Activated naive CD8-positive, alpha-beta T cell treated with anti-CD3 and anti-CD28 coated beads for 36 hours (primary cell): ENCODE measurements at regions not wholly inside any gene's neighbourhood (a gene's known extent, or its start where the extent isn't known, plus 50 kb on each side); places are given as distances from the start of the nearest gene placed in this dataset.
"Not testable (repeated sequence)": the region's sequence is repeated elsewhere in the genome, so short reads cannot be mapped to it uniquely, and the experiment has no call there.

ENCODE experiments used
- DNase-seq: peaks from one replicate; pipeline ENCODE4 v3.0.0; 2021
- H3K27ac Mint-ChIP-seq: one replicate; pipeline ENCODE4 v1.8.0; 2022; ENCODE audit warnings: mild to moderate bottlenecking, moderate library complexity, mixed read lengths
- H3K27me3 Mint-ChIP-seq: one replicate; pipeline ENCODE4 v1.8.0; 2022; ENCODE audit warnings: mild to moderate bottlenecking, mixed read lengths
- H3K36me3 Mint-ChIP-seq: one replicate; pipeline ENCODE4 v1.8.0; 2021; ENCODE audit warnings: mild to moderate bottlenecking, mixed read lengths
- H3K4me1 Mint-ChIP-seq: one replicate; pipeline ENCODE4 v1.8.0; 2021; ENCODE audit warnings: mixed read lengths
- H3K4me3 Mint-ChIP-seq: one replicate; pipeline ENCODE4 v1.8.0; 2022; ENCODE audit warnings: mild to moderate bottlenecking, moderate library complexity, mixed read lengths
- H3K9me3 Mint-ChIP-seq: one replicate; pipeline ENCODE4 v1.8.0; 2022; ENCODE audit warnings: mixed read lengths

- no peak overlapping the region for H3K4me3 Mint-ChIP-seq
- no peak for DNase-seq
- H3K27me3 Mint-ChIP-seq: no peaks in the 10 kb centered on the region
- H3K9me3 Mint-ChIP-seq: no peaks in the 10 kb centered on the region
- no peaks in the 10 kb centered on the region for H3K36me3 Mint-ChIP-seq
- no peak overlapping the region for H3K27ac Mint-ChIP-seq
- no peaks in the 10 kb centered on the region for H3K4me1 Mint-ChIP-seq
Observed at GRCh38 chr11:42974510-42975179, 337.2 kb upstream of the API5 start.

- H3K27ac Mint-ChIP-seq: no peak overlapping the region
- no peaks in the 10 kb centered on the region for H3K27me3 Mint-ChIP-seq
- H3K36me3 Mint-ChIP-seq: no peaks in the 10 kb centered on the region
- H3K4me3 Mint-ChIP-seq: no peak overlapping the region
- H3K9me3 Mint-ChIP-seq: no peaks in the 10 kb centered on the region
- DNase-seq: no peak
- H3K4me1 Mint-ChIP-seq: no peaks in the 10 kb centered on the region
Observed at GRCh38 chr11:42975180-42975529, 336.6 kb upstream of the API5 start.

- no peaks in the 10 kb centered on the region for H3K36me3 Mint-ChIP-seq
- DNase-seq: no peak
- H3K9me3 Mint-ChIP-seq: no peaks in the 10 kb centered on the region
- H3K27ac Mint-ChIP-seq: no peak overlapping the region
- no peaks in the 10 kb centered on the region for H3K4me1 Mint-ChIP-seq
- no peak overlapping the region for H3K4me3 Mint-ChIP-seq
- no peaks in the 10 kb centered on the region for H3K27me3 Mint-ChIP-seq
Observed at GRCh38 chr11:42976636-42977217, 335.1 kb upstream of the API5 start.

GRCh38 chr11:42992594-42992993 is 319.2 kb upstream of the API5 start:
- Mint-ChIP-seq H3K4me1 (no peaks in the 10 kb centered on the region), H3K9me3 (peaks cover 3% of the 10 kb centered on the region), H3K27ac (no peak overlapping the region), H3K27me3 (no peaks in the 10 kb centered on the region), H3K4me3 (no peak overlapping the region), H3K36me3 (no peaks in the 10 kb centered on the region)
- DNase-seq: no peak

GRCh38 chr11:42996421-42997307 is 315.1 kb upstream of the API5 start:
- Mint-ChIP-seq H3K27me3 (no peaks in the 10 kb centered on the region), H3K27ac (no peak overlapping the region), H3K4me3 (no peak overlapping the region), H3K9me3 (peaks cover 3% of the 10 kb centered on the region), H3K36me3 (no peaks in the 10 kb centered on the region), H3K4me1 (no peaks in the 10 kb centered on the region)
- DNase-seq: no peak

GRCh38 chr11:43004879-43005278 is 306.9 kb upstream of the API5 start:
- DNase-seq, H3K4me3 Mint-ChIP-seq, H3K27me3 Mint-ChIP-seq, H3K27ac Mint-ChIP-seq, H3K36me3 Mint-ChIP-seq, H3K4me1 Mint-ChIP-seq: not testable (repeated sequence)
- H3K9me3 Mint-ChIP-seq: peaks cover 21% of the 10 kb centered on the region

GRCh38 chr11:43010042-43010441 is 301.8 kb upstream of the API5 start:
- H3K36me3 Mint-ChIP-seq: no peaks in the 10 kb centered on the region
- H3K4me1 Mint-ChIP-seq: no peaks in the 10 kb centered on the region
- DNase-seq: no peak
- no peak overlapping the region for H3K27ac Mint-ChIP-seq
- H3K27me3 Mint-ChIP-seq: no peaks in the 10 kb centered on the region
- no peak overlapping the region for H3K4me3 Mint-ChIP-seq
- peaks cover 18% of the 10 kb centered on the region for H3K9me3 Mint-ChIP-seq

- Mint-ChIP-seq H3K27me3 (no peaks in the 10 kb centered on the region), H3K27ac (no peak overlapping the region), H3K4me1 (no peaks in the 10 kb centered on the region), H3K4me3 (no peak overlapping the region), H3K36me3 (no peaks in the 10 kb centered on the region), H3K9me3 (peaks cover 14% of the 10 kb centered on the region)
- no peak for DNase-seq
Observed at GRCh38 chr11:43012606-43013005, 299.2 kb upstream of the API5 start.

GRCh38 chr11:43021466-43021865 is 290.3 kb upstream of the API5 start:
- Mint-ChIP-seq H3K9me3 (no peaks in the 10 kb centered on the region), H3K4me1 (no peaks in the 10 kb centered on the region), H3K36me3 (no peaks in the 10 kb centered on the region), H3K27ac (no peak overlapping the region), H3K27me3 (no peaks in the 10 kb centered on the region), H3K4me3 (no peak overlapping the region)
- no peak for DNase-seq

GRCh38 chr11:43034341-43034740 is 277.5 kb upstream of the API5 start:
- Mint-ChIP-seq H3K4me1 (no peaks in the 10 kb centered on the region), H3K9me3 (no peaks in the 10 kb centered on the region), H3K36me3 (no peaks in the 10 kb centered on the region), H3K4me3 (no peak overlapping the region), H3K27ac (no peak overlapping the region), H3K27me3 (no peaks in the 10 kb centered on the region)
- DNase-seq: no peak

- H3K27me3 Mint-ChIP-seq: no peaks in the 10 kb centered on the region
- H3K27ac Mint-ChIP-seq: no peak overlapping the region
- H3K36me3 Mint-ChIP-seq: no peaks in the 10 kb centered on the region
- H3K9me3 Mint-ChIP-seq: no peaks in the 10 kb centered on the region
- H3K4me3 Mint-ChIP-seq: no peak overlapping the region
- H3K4me1 Mint-ChIP-seq: no peaks in the 10 kb centered on the region
- DNase-seq: no peak
Observed at GRCh38 chr11:43035086-43035485, 276.7 kb upstream of the API5 start.

- Mint-ChIP-seq H3K27me3 (no peaks in the 10 kb centered on the region), H3K36me3 (no peaks in the 10 kb centered on the region), H3K4me3 (no peak overlapping the region), H3K27ac (no peak overlapping the region), H3K4me1 (no peaks in the 10 kb centered on the region), H3K9me3 (no peaks in the 10 kb centered on the region)
- DNase-seq: no peak
Observed at GRCh38 chr11:43053638-43054412, 258.0 kb upstream of the API5 start.

- Mint-ChIP-seq H3K4me1 (no peaks in the 10 kb centered on the region), H3K36me3 (no peaks in the 10 kb centered on the region), H3K27ac (no peak overlapping the region), H3K4me3 (no peak overlapping the region), H3K27me3 (no peaks in the 10 kb centered on the region), H3K9me3 (peaks cover 4% of the 10 kb centered on the region)
- no peak for DNase-seq
Observed at GRCh38 chr11:43067681-43068080, 244.1 kb upstream of the API5 start.

- H3K27ac Mint-ChIP-seq: no peak overlapping the region
- H3K4me3 Mint-ChIP-seq: no peak overlapping the region
- no peaks in the 10 kb centered on the region for H3K36me3 Mint-ChIP-seq
- no peak for DNase-seq
- H3K4me1 Mint-ChIP-seq: no peaks in the 10 kb centered on the region
- H3K9me3 Mint-ChIP-seq: peaks cover 4% of the 10 kb centered on the region
- no peaks in the 10 kb centered on the region for H3K27me3 Mint-ChIP-seq
Observed at GRCh38 chr11:43071338-43071737, 240.5 kb upstream of the API5 start.

GRCh38 chr11:43072096-43072495 is 239.7 kb upstream of the API5 start:
- Mint-ChIP-seq H3K9me3 (peaks cover 4% of the 10 kb centered on the region), H3K36me3 (no peaks in the 10 kb centered on the region), H3K27me3 (no peaks in the 10 kb centered on the region), H3K27ac (no peak overlapping the region), H3K4me3 (no peak overlapping the region), H3K4me1 (no peaks in the 10 kb centered on the region)
- DNase-seq: no peak
